GM18861 (cell line): ENCODE measurements at regions not wholly inside any gene's neighbourhood (a gene's known extent, or its start where the extent isn't known, plus 50 kb on each side); places are given as distances from the start of the nearest gene placed in this dataset.
"Not testable (repeated sequence)": the region's sequence is repeated elsewhere in the genome, so short reads cannot be mapped to it uniquely, and the experiment has no call there.

Experiments used
- ATAC-seq: cut with Tn5 transposase; IDR thresholded peaks from one replicate; pipeline ENCODE4 v1.9.1; 2021; ENCODE audit not compliant: unreplicated experiment

GRCh38 chr16:31581065-31581464, 53.4 kb downstream of the AHSP start:
- ATAC-seq = not testable (repeated sequence)

- not testable (repeated sequence) for ATAC-seq
These were observed 74.2 kb downstream of the AHSP start for GRCh38 chr16:31601737-31602384.

DNA sequence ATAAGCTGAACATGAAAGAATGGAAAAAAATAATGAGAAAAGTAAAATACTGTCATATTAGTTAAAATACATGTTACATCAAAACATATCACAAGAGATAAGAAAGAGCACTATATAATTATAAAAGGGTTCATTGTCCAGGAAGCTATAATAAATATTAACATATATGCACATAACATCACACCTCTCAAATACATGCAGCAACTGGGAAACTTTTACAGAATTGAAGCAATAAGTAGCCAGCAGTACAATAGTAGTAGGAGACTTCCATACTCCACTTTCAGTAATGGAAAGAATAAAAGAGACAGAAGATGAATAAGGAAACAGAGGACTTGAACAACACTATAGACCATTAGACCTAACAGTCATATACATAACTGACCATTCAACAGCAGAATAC, 90.4 kb downstream of the AHSP start:
- ATAC-seq = no peak

DNA sequence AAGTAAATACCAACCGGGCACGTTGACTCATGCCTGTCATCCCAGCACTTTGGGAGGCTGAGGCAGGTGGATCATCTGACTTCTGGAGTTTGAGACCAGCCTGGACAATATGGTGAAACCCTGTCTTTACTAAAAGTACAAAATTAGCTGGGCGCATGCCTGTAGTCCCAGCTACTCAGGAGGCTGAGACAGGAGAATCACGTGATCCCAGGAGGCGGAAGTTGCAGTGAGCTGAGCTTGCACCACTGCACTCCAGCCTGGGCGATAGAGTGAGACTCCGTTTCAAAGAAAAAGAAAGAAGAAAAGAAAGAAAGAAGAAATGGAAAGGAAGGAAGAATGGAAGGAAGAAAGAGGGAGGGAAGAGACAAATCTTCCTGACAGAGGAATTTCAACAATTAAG, 108.7 kb downstream of the AHSP start:
- ATAC-seq = no peak

- ATAC-seq = no peak
These were observed 113.6 kb downstream of the AHSP start for GRCh38 chr16:31641279-31641678.

DNA sequence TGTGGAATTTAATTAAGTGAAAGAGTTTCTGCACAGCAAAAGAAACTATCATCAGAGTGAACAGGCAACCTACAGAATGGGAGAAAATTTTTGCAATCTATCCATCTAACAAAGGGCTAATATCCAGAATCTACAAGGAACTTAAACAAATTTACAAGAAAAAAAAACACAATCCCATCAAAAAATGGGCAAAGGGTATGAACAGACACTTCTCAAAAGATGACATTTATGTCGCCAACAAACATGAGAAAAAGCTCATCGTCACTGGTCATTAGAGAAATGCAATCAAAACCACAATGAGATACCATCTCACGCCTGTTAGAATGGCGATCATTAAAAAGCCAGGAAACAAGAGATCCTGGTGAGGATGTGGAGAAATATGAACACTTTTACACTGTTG, 128.0 kb downstream of the AHSP start:
- not testable (repeated sequence) for ATAC-seq

GRCh38 chr16:31664683-31665482, 137.2 kb downstream of the AHSP start:
- ATAC-seq = no peak

DNA sequence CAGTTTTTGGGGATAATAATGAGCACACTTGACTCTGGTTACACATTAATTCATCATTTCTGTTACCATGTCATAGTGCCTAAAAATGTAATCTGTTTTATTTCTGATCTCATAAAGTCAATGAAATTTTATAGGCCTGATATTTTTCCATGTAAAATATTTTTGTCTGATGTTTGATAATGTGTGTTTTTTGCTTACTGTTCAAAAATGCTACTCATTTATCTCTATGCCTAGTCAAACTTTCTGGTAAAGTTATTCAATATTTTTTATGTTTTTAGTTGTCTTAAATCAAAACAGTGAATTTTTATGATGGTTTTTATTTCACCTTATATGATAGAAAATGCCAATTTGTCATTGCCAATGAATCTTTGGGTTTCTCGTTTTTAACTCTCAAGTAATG, 147.0 kb downstream of the AHSP start:
- no peak for ATAC-seq

- ATAC-seq = no peak
These were observed 149.0 kb downstream of the AHSP start for GRCh38 chr16:31676731-31677130.

DNA sequence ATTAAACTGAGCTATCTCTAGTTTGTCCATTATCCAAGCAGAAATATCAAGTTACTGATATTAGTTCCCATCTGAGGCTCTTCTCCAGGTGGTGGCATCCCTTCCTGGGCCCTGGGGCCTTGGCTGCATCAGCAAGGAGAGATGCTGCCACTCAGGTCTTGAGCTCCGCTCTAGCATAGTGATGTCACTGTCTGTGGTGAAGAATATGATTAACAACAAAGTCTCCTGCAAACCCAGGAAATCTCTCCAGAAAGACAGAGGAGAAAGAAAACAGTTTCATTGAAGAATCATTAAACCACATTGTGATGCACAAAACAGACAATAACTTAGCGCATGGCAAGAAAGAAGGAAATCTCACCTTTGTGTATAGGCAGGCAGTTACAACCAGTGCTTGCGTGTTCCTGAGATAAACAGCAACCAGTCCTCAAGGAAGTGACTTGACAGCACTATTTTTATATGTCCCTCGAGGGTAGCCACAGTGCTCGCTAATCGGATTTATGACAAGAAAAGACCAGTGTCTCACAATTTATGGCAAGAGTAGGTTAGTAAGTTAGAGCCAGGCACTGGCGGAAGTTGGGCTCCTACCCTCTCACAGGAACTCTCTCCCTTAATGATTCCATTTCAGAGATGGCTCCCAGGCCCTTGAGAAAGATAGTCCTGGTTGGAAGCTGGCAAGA, 151.1 kb downstream of the AHSP start:
- ATAC-seq = no peak

DNA sequence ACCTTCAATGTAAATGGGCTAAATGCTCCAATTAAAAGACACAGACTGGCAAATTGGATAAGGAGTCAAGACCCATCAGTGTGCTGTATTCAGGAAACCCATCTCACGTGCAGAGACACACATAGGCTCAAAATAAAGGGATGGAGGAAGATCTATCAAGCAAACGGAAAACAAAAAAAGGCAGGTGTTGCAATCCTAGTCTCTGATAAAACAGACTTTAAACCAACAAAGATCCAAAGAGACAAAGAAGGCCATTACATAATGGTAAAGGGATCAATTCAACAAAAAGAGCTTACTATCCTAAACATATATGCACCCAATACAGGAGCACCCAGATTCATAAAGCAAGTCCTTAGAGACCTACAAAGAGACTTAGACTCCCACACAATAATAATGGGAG, 161.6 kb downstream of the AHSP start:
- ATAC-seq = not testable (repeated sequence)

- not testable (repeated sequence) for ATAC-seq
These were observed 164.6 kb downstream of the AHSP start for GRCh38 chr16:31692338-31692737.

- no peak for ATAC-seq
These were observed 166.0 kb downstream of the AHSP start for GRCh38 chr16:31693733-31694132.

GRCh38 chr16:31694461-31694860, 166.8 kb downstream of the AHSP start:
- ATAC-seq = no peak

- ATAC-seq = no peak
These were observed 168.0 kb downstream of the AHSP start for GRCh38 chr16:31695667-31696066.

GRCh38 chr16:31696968-31697743, 169.5 kb downstream of the AHSP start:
- ATAC-seq = no peak

DNA sequence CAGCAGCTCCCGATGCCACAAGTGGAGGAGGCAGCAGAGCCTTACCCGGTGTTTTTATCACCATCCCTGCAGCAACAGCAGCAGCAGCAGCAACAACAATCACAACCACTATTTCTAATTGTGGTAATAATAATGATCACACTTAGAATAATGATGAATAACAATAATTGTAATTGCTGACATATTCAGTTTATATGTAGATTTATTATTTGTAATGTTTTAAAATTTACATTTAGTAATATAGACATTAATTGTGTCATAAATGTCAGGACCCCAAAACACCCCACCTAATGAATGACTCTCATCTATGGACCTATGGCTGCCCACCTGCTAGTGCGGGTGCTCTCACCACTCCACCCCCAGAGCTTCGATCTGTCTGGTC, 170.0 kb downstream of the AHSP start:
- ATAC-seq = no peak

GRCh38 chr16:31698901-31699300, 171.2 kb downstream of the AHSP start:
- no peak for ATAC-seq

DNA sequence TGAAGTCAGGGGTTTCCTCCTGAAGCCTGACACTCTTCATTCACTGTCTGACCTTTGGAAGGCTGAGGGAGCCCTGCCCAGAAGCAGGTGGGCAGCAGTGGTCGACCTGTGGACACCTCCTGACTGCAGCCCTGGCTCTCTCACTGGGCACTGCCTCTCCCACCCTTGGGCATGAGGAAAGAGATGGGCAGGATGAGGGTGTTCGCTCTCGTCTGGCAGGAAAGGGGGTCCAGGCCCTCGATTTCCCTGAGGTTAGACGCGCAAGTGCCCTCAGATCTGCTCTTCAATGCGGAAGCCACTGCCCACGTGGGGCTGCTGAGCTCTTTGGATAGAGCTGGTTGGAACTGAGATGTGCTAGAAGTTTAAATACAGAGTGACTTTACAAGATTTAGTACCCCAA, 171.9 kb downstream of the AHSP start:
- no peak for ATAC-seq

DNA sequence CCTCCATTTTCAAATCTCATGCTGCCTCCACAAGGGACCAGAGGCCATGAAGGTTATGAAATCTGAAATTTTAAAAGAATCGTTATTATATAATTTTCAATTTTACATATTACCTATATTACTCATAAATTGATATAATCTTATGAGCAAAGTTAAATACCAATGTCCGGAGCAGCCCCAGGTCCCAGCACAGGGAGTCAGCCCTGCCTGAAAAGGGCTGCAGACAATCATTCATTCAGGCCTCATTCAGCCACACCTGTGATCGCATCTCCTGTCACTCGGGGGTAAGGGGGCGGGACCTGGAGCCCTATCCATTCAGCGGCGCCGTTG, 172.5 kb downstream of the AHSP start:
- peak; percentile 67 for ATAC-seq
